GM21737 (cell line): ENCODE measurements at regions not wholly inside any gene's neighbourhood (a gene's known extent, or its start where the extent isn't known, plus 50 kb on each side); places are given as distances from the start of the nearest gene placed in this dataset.
"Not testable (repeated sequence)": the region's sequence is repeated elsewhere in the genome, so short reads cannot be mapped to it uniquely, and the experiment has no call there.

ENCODE experiments used
- ATAC-seq: cut with Tn5 transposase; IDR thresholded peaks from one replicate; pipeline ENCODE4 v1.9.1; 2021; ENCODE audit warnings: mild to moderate bottlenecking, moderate library complexity; ENCODE audit not compliant: unreplicated experiment

- ATAC-seq = no peak
These were observed 1109.0 kb upstream of the ACO1 start for GRCh38 chr9:31275419-31275818.

GRCh38 chr9:31290731-31291130 lies 1093.7 kb upstream of the ACO1 start:
- ATAC-seq = no peak

- ATAC-seq = peak; percentile 79
These were observed 1081.6 kb upstream of the ACO1 start for GRCh38 chr9:31302620-31303418.

- ATAC-seq = no peak
These were observed 1079.9 kb upstream of the ACO1 start for GRCh38 chr9:31304576-31304975.

- ATAC-seq = no peak
These were observed 1070.2 kb upstream of the ACO1 start for GRCh38 chr9:31314241-31314640.

GRCh38 chr9:31320494-31320893 lies 1063.9 kb upstream of the ACO1 start:
- no peak for ATAC-seq

- ATAC-seq = no peak
These were observed 1063.2 kb upstream of the ACO1 start for GRCh38 chr9:31321256-31321655.

- ATAC-seq = no peak
These were observed 1062.8 kb upstream of the ACO1 start for GRCh38 chr9:31321686-31322085.

GRCh38 chr9:31323726-31324444 lies 1060.6 kb upstream of the ACO1 start:
- ATAC-seq = no peak

GRCh38 chr9:31325778-31326177 lies 1058.7 kb upstream of the ACO1 start:
- ATAC-seq = no peak

GRCh38 chr9:31326883-31327282 lies 1057.6 kb upstream of the ACO1 start:
- ATAC-seq = not testable (repeated sequence)

- no peak for ATAC-seq
These were observed 1049.5 kb upstream of the ACO1 start for GRCh38 chr9:31334837-31335528.

- no peak for ATAC-seq
These were observed 1048.8 kb upstream of the ACO1 start for GRCh38 chr9:31335529-31336234.

- no peak for ATAC-seq
These were observed 1048.1 kb upstream of the ACO1 start for GRCh38 chr9:31336386-31336785.

GRCh38 chr9:31336841-31337240 lies 1047.6 kb upstream of the ACO1 start:
- no peak for ATAC-seq

- peak; percentile 100 for ATAC-seq
These were observed 1037.3 kb upstream of the ACO1 start for GRCh38 chr9:31347082-31347617.

GRCh38 chr9:31355159-31355882 lies 1029.1 kb upstream of the ACO1 start:
- ATAC-seq = no peak

GRCh38 chr9:31355965-31356364 lies 1028.5 kb upstream of the ACO1 start:
- no peak for ATAC-seq

- no peak for ATAC-seq
These were observed 1025.4 kb upstream of the ACO1 start for GRCh38 chr9:31359071-31359470.

GRCh38 chr9:31364171-31364570 lies 1020.3 kb upstream of the ACO1 start:
- ATAC-seq = no peak
